CD4-positive, alpha-beta T cell treated with Interleukin-15 for 1 hour (primary cell): ENCODE measurements at regions not wholly inside any gene's neighbourhood (a gene's known extent, or its start where the extent isn't known, plus 50 kb on each side); places are given as distances from the start of the nearest gene placed in this dataset.
"Not testable (repeated sequence)": the region's sequence is repeated elsewhere in the genome, so short reads cannot be mapped to it uniquely, and the experiment has no call there.

Experiments
- DNase-seq: peaks from one replicate; pipeline ENCODE4 v3.0.0-alpha.2; 2020

GRCh38 chr9:111276431-111277128 lies 53.4 kb downstream of the OR2K2 start:
- no peak for DNase-seq

GRCh38 chr9:111274737-111275136 lies 55.3 kb downstream of the OR2K2 start:
- no peak for DNase-seq

- no peak for DNase-seq
These were observed 57.4 kb downstream of the OR2K2 start for GRCh38 chr9:111272581-111272980.

GRCh38 chr9:111271481-111272080 lies 58.4 kb downstream of the OR2K2 start:
- DNase-seq: no peak

- DNase-seq: no peak
These were observed 59.0 kb downstream of the OR2K2 start for GRCh38 chr9:111271047-111271446.

GRCh38 chr9:111266024-111266423 lies 64.0 kb downstream of the OR2K2 start:
- DNase-seq: not testable (repeated sequence)

- no peak for DNase-seq
These were observed 66.9 kb downstream of the OR2K2 start for GRCh38 chr9:111263116-111263515.

GRCh38 chr9:111258875-111259271 lies 71.2 kb downstream of the OR2K2 start:
- DNase-seq: no peak

GRCh38 chr9:111258209-111258874 lies 71.7 kb downstream of the OR2K2 start:
- DNase-seq: no peak

GRCh38 chr9:111253742-111254437 lies 76.1 kb downstream of the OR2K2 start:
- DNase-seq: no peak

- DNase-seq: no peak
These were observed 78.9 kb downstream of the OR2K2 start for GRCh38 chr9:111250875-111251842.

- DNase-seq: no peak
These were observed 92.6 kb downstream of the OR2K2 start for GRCh38 chr9:111237447-111237846.

GRCh38 chr9:111236332-111236731 lies 93.7 kb downstream of the OR2K2 start:
- no peak for DNase-seq

GRCh38 chr9:111233963-111234362 lies 96.1 kb downstream of the OR2K2 start:
- DNase-seq: no peak

GRCh38 chr9:111232997-111233790 lies 96.8 kb downstream of the OR2K2 start:
- DNase-seq: no peak

- no peak for DNase-seq
These were observed 98.0 kb downstream of the OR2K2 start for GRCh38 chr9:111231801-111232580.

- DNase-seq: no peak
These were observed 107.3 kb downstream of the OR2K2 start for GRCh38 chr9:111222757-111223156.

- DNase-seq: no peak
These were observed 117.2 kb downstream of the OR2K2 start for GRCh38 chr9:111212874-111213273.

GRCh38 chr9:111198936-111199335 lies 131.1 kb downstream of the OR2K2 start:
- DNase-seq: no peak

GRCh38 chr9:111197256-111197655 lies 132.8 kb downstream of the OR2K2 start:
- no peak for DNase-seq

- no peak for DNase-seq
These were observed 134.3 kb downstream of the OR2K2 start for GRCh38 chr9:111195766-111196165.
